ENCODE measurements at regions not wholly inside any gene's neighbourhood (a gene's known extent, or its start where the extent isn't known, plus 50 kb on each side); places are given as distances from the start of the nearest gene placed in this dataset.

GRCh38 chr4:17132226-17132625 is 233.8 kb upstream of the LDB2 start:
- no peaks in the 10 kb centered on the region for H3K9me3 ChIP-seq
- TF ChIP-seq POLR2A (IDR thresholded peaks at IDR 0.05) (no peak), POLR2AphosphoS5 (IDR thresholded peaks at IDR 0.05) (no peak), EP300 (IDR thresholded peaks at IDR 0.05; ENCODE audit: low read depth) (no peak), CTCF (IDR thresholded peaks at IDR 0.05) (no peak)
- H3K27ac ChIP-seq, result no peak overlapping the region
- H3K36me3 ChIP-seq, result no peaks in the 10 kb centered on the region
- in situ Hi-C loops (cut with MboI; ENCODE audit: low pct_ligation_motif_present in 1 of 4, low pct_unique_long_range_greater_than_20kb in 1 of 4, low sequenced_read_pairs in 3 of 4), result no loop called here
- H3K27me3 ChIP-seq, result no peaks in the 10 kb centered on the region
- WGBS, 2 donors (ENCODE audit: low coverage in 1 of 2), result 81 to 86% methylated on average over 2 of the region's 2 CpGs
- no peak overlapping the region for H3K4me3 ChIP-seq
- no peak for DNase-seq
- intact Hi-C loops (cut with DNase I; ENCODE audit: low total_unique reads), result no loop called here
- H3K4me1 ChIP-seq, result no peaks in the 10 kb centered on the region

GRCh38 chr4:17128268-17128667 is 229.8 kb upstream of the LDB2 start:
- H3K4me3 ChIP-seq, result no peak overlapping the region
- no peak overlapping the region for H3K27ac ChIP-seq
- no peaks in the 10 kb centered on the region for H3K36me3 ChIP-seq
- WGBS, 2 donors (ENCODE audit: low coverage in 1 of 2), result 67% methylated on average over 2 of the region's 2 CpGs; no CpG with 5 or more reads in 1 of the 2 donors
- intact Hi-C loops (cut with DNase I; ENCODE audit: low total_unique reads), result no loop called here
- H3K27me3 ChIP-seq, result no peaks in the 10 kb centered on the region
- DNase-seq, result no peak
- H3K4me1 ChIP-seq, result no peaks in the 10 kb centered on the region
- TF ChIP-seq POLR2AphosphoS5 (IDR thresholded peaks at IDR 0.05) (no peak), CTCF (IDR thresholded peaks at IDR 0.05) (no peak), POLR2A (IDR thresholded peaks at IDR 0.05) (no peak), EP300 (IDR thresholded peaks at IDR 0.05; ENCODE audit: low read depth) (no peak)
- in situ Hi-C loops (cut with MboI; ENCODE audit: low pct_ligation_motif_present in 1 of 4, low pct_unique_long_range_greater_than_20kb in 1 of 4, low sequenced_read_pairs in 3 of 4), result no loop called here
- H3K9me3 ChIP-seq, result no peaks in the 10 kb centered on the region

GRCh38 chr4:17126321-17126966 is 228.0 kb upstream of the LDB2 start:
- Histone ChIP-seq H3K9me3 (no peaks in the 10 kb centered on the region), H3K4me3 (no peak overlapping the region), H3K36me3 (no peaks in the 10 kb centered on the region), H3K27me3 (no peaks in the 10 kb centered on the region), H3K27ac (no peak overlapping the region), H3K4me1 (no peaks in the 10 kb centered on the region)
- DNase-seq, result no peak
- intact Hi-C loops (cut with DNase I; ENCODE audit: low total_unique reads), result no loop called here
- WGBS, 2 donors (ENCODE audit: low coverage in 1 of 2), result 93 to 100% methylated on average over 1 of the region's 1 CpG
- TF ChIP-seq POLR2AphosphoS5 (IDR thresholded peaks at IDR 0.05) (no peak), CTCF (IDR thresholded peaks at IDR 0.05) (no peak), POLR2A (IDR thresholded peaks at IDR 0.05) (no peak), EP300 (IDR thresholded peaks at IDR 0.05; ENCODE audit: low read depth) (no peak)
- in situ Hi-C loops (cut with MboI; ENCODE audit: low pct_ligation_motif_present in 1 of 4, low pct_unique_long_range_greater_than_20kb in 1 of 4, low sequenced_read_pairs in 3 of 4), result no loop called here

GRCh38 chr4:17124767-17125166 is 226.3 kb upstream of the LDB2 start:
- no peak overlapping the region for H3K27ac ChIP-seq
- no peaks in the 10 kb centered on the region for H3K9me3 ChIP-seq
- TF ChIP-seq POLR2A (IDR thresholded peaks at IDR 0.05) (no peak), EP300 (IDR thresholded peaks at IDR 0.05; ENCODE audit: low read depth) (no peak), POLR2AphosphoS5 (IDR thresholded peaks at IDR 0.05) (no peak), CTCF (IDR thresholded peaks at IDR 0.05) (no peak)
- no peak overlapping the region for H3K4me3 ChIP-seq
- in situ Hi-C loops (cut with MboI; ENCODE audit: low pct_ligation_motif_present in 1 of 4, low pct_unique_long_range_greater_than_20kb in 1 of 4, low sequenced_read_pairs in 3 of 4) (no loop called here), intact Hi-C loops (cut with DNase I; ENCODE audit: low total_unique reads) (no loop called here)
- H3K27me3 ChIP-seq, result no peaks in the 10 kb centered on the region
- DNase-seq, result no peak
- no peaks in the 10 kb centered on the region for H3K4me1 ChIP-seq
- 72 to 79% methylated on average over 4 of the region's 4 CpGs for WGBS, 2 donors (ENCODE audit: low coverage in 1 of 2)
- H3K36me3 ChIP-seq, result no peaks in the 10 kb centered on the region
